Sigmoid colon (tissue), 6 donors: ENCODE measurements at regions not wholly inside any gene's neighbourhood (a gene's known extent, or its start where the extent isn't known, plus 50 kb on each side); places are given as distances from the start of the nearest gene placed in this dataset.

ENCODE experiments used
- DNase-seq: peaks from one replicate; pipeline ENCODE4 v3.0.0-alpha.2; 2019
- H3K27ac ChIP-seq, 4 donors: fragments of 200-600 bp; sonication (generic); one replicate each; pipeline ENCODE4 v1.5.1; 2016 to 2019; ENCODE audit warnings: mild to moderate bottlenecking in 1 of 4
- H3K27me3 ChIP-seq, 3 donors: fragments of 200-600 bp; sonication (generic); one replicate each; pipeline ENCODE4 v1.5.1; 2019; ENCODE audit warnings: mild to moderate bottlenecking in 1 of 3
- H3K36me3 ChIP-seq, 4 donors: fragments of 200-600 bp; sonication (generic); one replicate each; pipeline ENCODE4 v1.5.1; 2016 to 2019
- H3K4me1 ChIP-seq, 4 donors: fragments of 200-600 bp; sonication (generic); one replicate each; pipeline ENCODE4 v1.5.1; 2017 to 2019
- H3K4me3 ChIP-seq, 4 donors: fragments of 200-600 bp; sonication (generic); one replicate each; pipeline ENCODE4 v1.5.1; 2017 to 2019; ENCODE audit warnings: mild to moderate bottlenecking in 2 of 4, moderate library complexity in 1 of 4
- H3K9me3 ChIP-seq, 4 donors: fragments of 200-600 bp in 3 of 4; sonication (generic) in 3 of 4; one replicate each; pipeline versions ENCODE4 v1.5.1 to v1.6.1; 2013 to 2019
- EP300 ChIP-seq, 4 donors: sonication (generic); formaldehyde crosslinking; IDR thresholded peaks; one replicate each; pipeline ENCODE4 v1.6.1; 2017; ENCODE audit warnings: antibody characterized with exemption in 4 of 4
- POLR2A ChIP-seq, 2 donors: fragments of 450-650 bp; IDR thresholded peaks; one replicate each; pipeline ENCODE4 v1.6.1; 2016; ENCODE audit warnings: antibody characterized with exemption in 2 of 2, mild to moderate bottlenecking in 2 of 2, moderate library complexity in 2 of 2
- POLR2AphosphoS5 ChIP-seq, 4 donors: sonication (generic); formaldehyde crosslinking; IDR thresholded peaks; one replicate each; pipeline ENCODE4 v1.6.1; 2017; ENCODE audit warnings: antibody characterized with exemption in 4 of 4
- WGBS, 2 donors: extraction: QIAGEN DNeasy Blood & Tissue Kit; methylation state at CpG; one replicate each; pipeline ENCODE4 v1.1.7; 2013; 5-methylcytosine and 5-hydroxymethylcytosine counted together
- intact Hi-C: fragments of 100-400 bp; cut with DNase I; formaldehyde crosslinking; loops from one replicate; pipeline ENCODE4 v1.15.1; 2023
- TF ChIP-seq, protein P1 (sequence below), 4 experiments: fragments of 450-650 bp in 3 of 4; fragments of 200-600 bp in 1 of 4; IDR thresholded peaks; one replicate each; pipeline ENCODE4 v1.5.1; 2016 to 2019; ENCODE audit warnings: antibody characterized with exemption in 4 of 4, mild to moderate bottlenecking in 3 of 4, moderate library complexity in 2 of 4
- donor health status: healthy with polysubstance abuse.
- donor health status: healthy.

GRCh38 chr5:63843190-63843589 is 119.1 kb downstream of the HTR1A start:
- no peak for DNase-seq

DNA sequence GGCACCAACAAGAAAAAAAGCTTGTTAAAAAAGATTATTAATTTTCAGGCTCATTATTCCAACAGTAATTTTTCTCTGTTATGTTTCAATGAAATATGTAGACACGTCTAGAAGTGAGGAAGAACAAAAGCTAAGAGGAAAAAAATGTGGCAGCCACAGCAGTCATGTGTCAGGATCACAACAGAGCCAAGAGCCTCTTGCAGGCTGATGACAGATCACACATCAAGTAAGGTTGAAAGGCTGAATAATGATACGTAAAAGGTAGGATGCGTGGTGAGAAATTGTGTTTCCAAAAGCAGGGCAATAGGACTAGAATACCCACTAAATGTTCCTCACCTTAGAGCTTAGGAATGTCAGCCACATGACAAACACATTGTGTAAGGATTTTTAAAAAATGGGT is 124.8 kb downstream of the HTR1A start:
- WGBS, 2 donors, result 85 to 87% methylated on average over 3 of the region's 3 CpGs
- TF ChIP-seq, protein P1, sequence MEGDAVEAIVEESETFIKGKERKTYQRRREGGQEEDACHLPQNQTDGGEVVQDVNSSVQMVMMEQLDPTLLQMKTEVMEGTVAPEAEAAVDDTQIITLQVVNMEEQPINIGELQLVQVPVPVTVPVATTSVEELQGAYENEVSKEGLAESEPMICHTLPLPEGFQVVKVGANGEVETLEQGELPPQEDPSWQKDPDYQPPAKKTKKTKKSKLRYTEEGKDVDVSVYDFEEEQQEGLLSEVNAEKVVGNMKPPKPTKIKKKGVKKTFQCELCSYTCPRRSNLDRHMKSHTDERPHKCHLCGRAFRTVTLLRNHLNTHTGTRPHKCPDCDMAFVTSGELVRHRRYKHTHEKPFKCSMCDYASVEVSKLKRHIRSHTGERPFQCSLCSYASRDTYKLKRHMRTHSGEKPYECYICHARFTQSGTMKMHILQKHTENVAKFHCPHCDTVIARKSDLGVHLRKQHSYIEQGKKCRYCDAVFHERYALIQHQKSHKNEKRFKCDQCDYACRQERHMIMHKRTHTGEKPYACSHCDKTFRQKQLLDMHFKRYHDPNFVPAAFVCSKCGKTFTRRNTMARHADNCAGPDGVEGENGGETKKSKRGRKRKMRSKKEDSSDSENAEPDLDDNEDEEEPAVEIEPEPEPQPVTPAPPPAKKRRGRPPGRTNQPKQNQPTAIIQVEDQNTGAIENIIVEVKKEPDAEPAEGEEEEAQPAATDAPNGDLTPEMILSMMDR (IDR thresholded peaks at IDR 0.05), result no peak
- no peak for TF ChIP-seq EP300 (IDR thresholded peaks at IDR 0.05)
- no peak for TF ChIP-seq POLR2AphosphoS5 (IDR thresholded peaks at IDR 0.05)
- TF ChIP-seq POLR2A (IDR thresholded peaks at IDR 0.05), result no peak
- no peak for DNase-seq
- H3K27ac ChIP-seq, result no peak overlapping the region
- intact Hi-C loops, result no loop called here
- no peaks in the 10 kb centered on the region for H3K27me3 ChIP-seq
- no peak overlapping the region for H3K4me3 ChIP-seq
- H3K9me3 ChIP-seq, result no peaks in the 10 kb centered on the region
- no peaks in the 10 kb centered on the region for H3K36me3 ChIP-seq
- no peaks in the 10 kb centered on the region for H3K4me1 ChIP-seq

More at GRCh38 chr5:63843190-63843589, 119.1 kb downstream of the HTR1A start:
- intact Hi-C loops, result no loop called here
- no peaks in the 10 kb centered on the region for H3K4me1 ChIP-seq
- TF ChIP-seq, protein P1 (IDR thresholded peaks at IDR 0.05), result no peak
- no peak for TF ChIP-seq POLR2AphosphoS5 (IDR thresholded peaks at IDR 0.05)
- TF ChIP-seq EP300 (IDR thresholded peaks at IDR 0.05), result no peak
- TF ChIP-seq POLR2A (IDR thresholded peaks at IDR 0.05), result no peak
- 19 to 70% methylated on average over 4 of the region's 4 CpGs for WGBS, 2 donors
- no peaks in the 10 kb centered on the region for H3K9me3 ChIP-seq
- H3K4me3 ChIP-seq, result no peak overlapping the region
- H3K36me3 ChIP-seq, result no peaks in the 10 kb centered on the region
- no peaks in the 10 kb centered on the region for H3K27me3 ChIP-seq
- H3K27ac ChIP-seq, result no peak overlapping the region

DNA sequence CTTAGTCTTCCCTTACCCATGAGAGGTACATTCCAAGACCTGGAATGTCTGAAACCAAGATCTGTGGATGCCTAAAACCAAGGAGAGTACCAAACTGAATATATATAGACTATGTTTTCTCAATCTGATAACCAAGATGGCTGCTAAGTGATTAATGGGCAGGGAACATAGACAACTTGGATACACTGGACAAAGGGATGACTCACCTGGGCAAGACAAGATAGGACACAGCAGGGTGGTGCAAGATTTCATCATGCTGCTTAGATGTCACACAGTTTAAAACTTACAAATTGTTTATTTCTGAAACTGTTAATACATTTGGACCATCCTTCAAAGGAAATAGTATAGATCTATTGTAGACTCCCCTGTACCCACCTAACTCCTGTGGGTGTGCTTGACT is 130.9 kb downstream of the HTR1A start:
- no peaks in the 10 kb centered on the region for H3K36me3 ChIP-seq
- no peaks in the 10 kb centered on the region for H3K4me1 ChIP-seq
- TF ChIP-seq EP300 (IDR thresholded peaks at IDR 0.05), result no peak
- TF ChIP-seq POLR2AphosphoS5 (IDR thresholded peaks at IDR 0.05), result no peak
- TF ChIP-seq, protein P1 (IDR thresholded peaks at IDR 0.05), result no peak
- no peak for TF ChIP-seq POLR2A (IDR thresholded peaks at IDR 0.05)
- intact Hi-C loops, result no loop called here
- H3K27me3 ChIP-seq, result no peaks in the 10 kb centered on the region
- H3K27ac ChIP-seq, result no peak overlapping the region
- no peak overlapping the region for H3K4me3 ChIP-seq
- H3K9me3 ChIP-seq, result no peaks in the 10 kb centered on the region
- no peak for DNase-seq

DNA sequence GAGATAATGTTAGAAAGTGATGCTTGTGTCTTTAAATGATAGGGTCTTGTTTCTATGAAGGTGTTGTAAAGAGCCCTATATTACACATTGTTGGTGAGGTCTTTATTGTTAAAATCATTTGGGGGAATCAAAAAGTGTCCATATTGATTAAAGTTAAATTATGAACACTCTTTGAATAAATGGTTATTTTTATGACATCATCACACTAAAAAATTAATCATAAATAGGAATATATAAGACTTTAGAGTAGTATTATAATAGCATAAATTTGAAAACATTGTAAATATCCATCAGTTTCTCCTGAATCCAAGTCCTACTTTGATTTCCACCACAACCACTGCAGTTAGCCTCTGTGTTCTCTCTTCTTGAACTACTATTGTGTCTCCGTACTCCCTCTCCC is 136.3 kb downstream of the HTR1A start:
- Histone ChIP-seq H3K4me1 (no peaks in the 10 kb centered on the region), H3K9me3 (no peaks in the 10 kb centered on the region), H3K27me3 (no peaks in the 10 kb centered on the region), H3K36me3 (no peaks in the 10 kb centered on the region), H3K4me3 (no peak overlapping the region), H3K27ac (no peak overlapping the region)
- DNase-seq, result no peak
- intact Hi-C loops, result no loop called here
- 89 to 96% methylated on average over 1 of the region's 1 CpG for WGBS, 2 donors
- TF ChIP-seq POLR2AphosphoS5 (IDR thresholded peaks at IDR 0.05) (no peak), POLR2A (IDR thresholded peaks at IDR 0.05) (no peak), EP300 (IDR thresholded peaks at IDR 0.05) (no peak)

DNA sequence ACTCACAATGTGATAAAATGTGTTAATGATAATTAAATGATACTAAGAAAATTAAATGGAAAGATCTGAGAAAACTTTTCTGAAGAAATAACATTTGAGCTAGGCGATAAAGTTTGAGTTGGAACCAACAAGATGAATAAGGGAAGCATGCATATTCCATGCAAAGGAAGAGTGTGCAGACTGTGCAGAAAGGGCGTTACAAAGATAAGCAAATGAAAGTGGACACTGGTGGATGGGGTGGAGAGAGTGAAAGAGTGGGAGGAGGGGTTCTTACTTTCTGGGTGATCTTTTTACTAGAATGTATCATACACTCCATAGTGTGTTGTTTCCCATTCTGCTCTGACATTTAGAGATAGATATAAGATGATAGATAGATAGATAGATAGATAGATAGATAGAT is 138.7 kb downstream of the HTR1A start:
- WGBS, 2 donors, result 69 to 82% methylated on average over 2 of the region's 2 CpGs
- intact Hi-C loops, result no loop called here
- Histone ChIP-seq H3K9me3 (no peaks in the 10 kb centered on the region), H3K27me3 (no peaks in the 10 kb centered on the region), H3K27ac (no peak overlapping the region), H3K36me3 (no peaks in the 10 kb centered on the region), H3K4me3 (no peak overlapping the region), H3K4me1 (no peaks in the 10 kb centered on the region)
- TF ChIP-seq POLR2A (IDR thresholded peaks at IDR 0.05), result no peak
- TF ChIP-seq, protein P1 (IDR thresholded peaks at IDR 0.05), result no peak
- no peak for TF ChIP-seq POLR2AphosphoS5 (IDR thresholded peaks at IDR 0.05)
- no peak for TF ChIP-seq EP300 (IDR thresholded peaks at IDR 0.05)
- no peak for DNase-seq
